ENCODE measurements at regions not wholly inside any gene's neighbourhood (a gene's known extent, or its start where the extent isn't known, plus 50 kb on each side); places are given as distances from the start of the nearest gene placed in this dataset.

GRCh38 chr9:89884356-89885083, 279.7 kb downstream of the GADD45G start:
- no peak overlapping the region for H3K4me3 ChIP-seq (replicated peaks; ENCODE audit: low read depth, low read length)
- DNase-seq (ENCODE audit: low read depth): no peak
- no peak for TF ChIP-seq CTCF (IDR thresholded peaks at IDR 0.05; ENCODE audit: low read length, missing control alignments)

- no peak overlapping the region for H3K4me3 ChIP-seq (replicated peaks; ENCODE audit: low read depth, low read length)
- no peak for TF ChIP-seq CTCF (IDR thresholded peaks at IDR 0.05; ENCODE audit: low read length, missing control alignments)
- DNase-seq (ENCODE audit: low read depth): no peak
These were observed 280.3 kb downstream of the GADD45G start for GRCh38 chr9:89885156-89885555.

GRCh38 chr9:89886281-89886700, 281.5 kb downstream of the GADD45G start:
- H3K4me3 ChIP-seq (replicated peaks; ENCODE audit: low read depth, low read length): no peak overlapping the region
- DNase-seq (ENCODE audit: low read depth): no peak
- no peak for TF ChIP-seq CTCF (IDR thresholded peaks at IDR 0.05; ENCODE audit: low read length, missing control alignments)

- TF ChIP-seq CTCF (IDR thresholded peaks at IDR 0.05; ENCODE audit: low read length, missing control alignments): no peak
- no peak overlapping the region for H3K4me3 ChIP-seq (replicated peaks; ENCODE audit: low read depth, low read length)
- no peak for DNase-seq (ENCODE audit: low read depth)
These were observed 282.5 kb downstream of the GADD45G start for GRCh38 chr9:89887286-89887685.

- DNase-seq (ENCODE audit: low read depth): no peak
- TF ChIP-seq CTCF (IDR thresholded peaks at IDR 0.05; ENCODE audit: low read length, missing control alignments): no peak
- H3K4me3 ChIP-seq (replicated peaks; ENCODE audit: low read depth, low read length): no peak overlapping the region
These were observed 283.4 kb downstream of the GADD45G start for GRCh38 chr9:89888233-89888632.

GRCh38 chr9:89888677-89889076, 283.9 kb downstream of the GADD45G start:
- no peak for DNase-seq (ENCODE audit: low read depth)
- no peak overlapping the region for H3K4me3 ChIP-seq (replicated peaks; ENCODE audit: low read depth, low read length)
- no peak for TF ChIP-seq CTCF (IDR thresholded peaks at IDR 0.05; ENCODE audit: low read length, missing control alignments)

GRCh38 chr9:89889865-89890264, 285.1 kb downstream of the GADD45G start:
- no peak overlapping the region for H3K4me3 ChIP-seq (replicated peaks; ENCODE audit: low read depth, low read length)
- no peak for DNase-seq (ENCODE audit: low read depth)
- no peak for TF ChIP-seq CTCF (IDR thresholded peaks at IDR 0.05; ENCODE audit: low read length, missing control alignments)
